HCT116 (cell line): ENCODE measurements at regions not wholly inside any gene's neighbourhood (a gene's known extent, or its start where the extent isn't known, plus 50 kb on each side); places are given as distances from the start of the nearest gene placed in this dataset.

Experiments used
- ATAC-seq: fragments of 200-7000 bp; cut with Tn5 transposase; 2 replicates; pipeline ENCODE4 v1.9.1; 2020; ENCODE audit warnings: mild to moderate bottlenecking, moderate library complexity
- BruUV-seq: library from RNA; stranded (reverse); fragments of 400-500 nt; replicated peaks from 2 replicates; lab custom pipeline; 2021; lab: Mats Ljungman, UMichigan
- CTCF ChIA-PET: fragments of 300-600 bp; sonication (Branson Sonifier 250); formaldehyde crosslinking; loops from one replicate; lab custom pipeline; 2021; ENCODE audit warnings: antibody characterized with exemption; lab: Charles Lee
- POLR2A ChIA-PET: fragments of 300-600, 350-600 bp; sonication (Branson Sonifier 250); formaldehyde crosslinking; loops from one replicate; lab custom pipeline; 2021; ENCODE audit warnings: antibody characterized with exemption; lab: Charles Lee
- RAD21 ChIA-PET, 2 experiments: fragments of 300-600 bp; sonication (Branson Sonifier 250); formaldehyde crosslinking; loops; one replicate each; lab custom pipeline; 2023; ENCODE audit warnings: low total read pairs in 2 of 2; ENCODE audit not compliant: uncharacterized antibody in 2 of 2, unreplicated experiment in 2 of 2, low non-redundant PET in 1 of 2; lab: Charles Lee
- DNase-seq: peaks from one replicate; pipeline ENCODE4 v3.0.0-alpha.2; 2010; ENCODE audit warnings: low read depth, low spot score
- H2AFZ ChIP-seq: fragments of 200-600 bp; shearing (Covaris generic), sonication (generic); 2 replicates; pipeline ENCODE4 v1.6.1; 2017; ENCODE audit warnings: low read depth, mixed run types, mixed read lengths, antibody characterized with exemption, low read length; ENCODE audit not compliant: poor library complexity, severe bottlenecking
- H3K27ac ChIP-seq: 2 replicates; pipeline ENCODE4 v1.5.1; 2012; ENCODE audit warnings: low read depth, low read length
- H3K27me3 ChIP-seq: fragments of 200-600 bp; sonication (generic); 2 replicates; pipeline ENCODE4 v1.6.1; 2016; ENCODE audit warnings: mixed run types, low read length, mixed read lengths; ENCODE audit not compliant: insufficient read depth
- H3K36me3 ChIP-seq, 2 experiments: fragments of 200-500 bp in 1 of 2; fragments of 200-600 bp in 1 of 2; sonication (Bioruptor generic) in 1 of 2; sonication (generic) in 1 of 2; 2 replicates each; pipeline versions ENCODE4 v1.5.1 to v1.6.1; 2014 to 2016; ENCODE audit warnings: low read length in 2 of 2, inconsistent platforms in 1 of 2, mixed read lengths in 1 of 2, mixed run types in 1 of 2; ENCODE audit not compliant: insufficient read depth in 2 of 2, control insufficient read depth in 1 of 2
- H3K4me1 ChIP-seq, 2 experiments: fragments of 200-600 bp in 1 of 2; sonication (generic) in 1 of 2; 2 replicates each; pipeline versions ENCODE4 v1.5.1 to v1.6.1; 2012 to 2017; ENCODE audit warnings: low read length in 2 of 2, inconsistent platforms in 1 of 2, mild to moderate bottlenecking in 1 of 2, mixed read lengths in 1 of 2, mixed run types in 1 of 2, moderate library complexity in 1 of 2; ENCODE audit not compliant: insufficient read depth in 2 of 2, control insufficient read depth in 1 of 2
- H3K4me2 ChIP-seq: fragments of 200-600 bp; sonication (generic); 2 replicates; pipeline ENCODE4 v1.6.1; 2017; ENCODE audit warnings: mixed run types, low read length, mixed read lengths
- H3K4me3 ChIP-seq, 2 experiments: fragments of 200-600 bp in 1 of 2; sonication (generic) in 1 of 2; replicated peaks in 1 of 2; 2 replicates each; pipeline ENCODE4 v1.5.1; 2011 to 2016; ENCODE audit warnings: low read length in 2 of 2, control low read depth in 1 of 2, low read depth in 1 of 2, mild to moderate bottlenecking in 1 of 2, mixed read lengths in 1 of 2, mixed run types in 1 of 2
- H3K79me2 ChIP-seq: fragments of 200-600 bp; sonication (generic); 2 replicates; pipeline ENCODE4 v1.6.1; 2017; ENCODE audit warnings: mild to moderate bottlenecking, mixed run types, low read length, moderate library complexity, mixed read lengths; ENCODE audit not compliant: insufficient read depth
- H3K9ac ChIP-seq: fragments of 200-600 bp; sonication (generic); 2 replicates; pipeline ENCODE4 v1.6.1; 2016; ENCODE audit warnings: low read length, mixed read lengths
- H3K9me2 ChIP-seq: fragments of 200-600 bp; sonication (generic), shearing (Covaris generic); 2 replicates; pipeline ENCODE4 v1.6.1; 2017; ENCODE audit warnings: mixed run types, mild to moderate bottlenecking, moderate library complexity; ENCODE audit not compliant: insufficient read depth
- H3K9me3 ChIP-seq, 2 experiments: fragments of 200-500 bp in 1 of 2; fragments of 200-600 bp in 1 of 2; sonication (Bioruptor generic) in 1 of 2; sonication (generic) in 1 of 2; 2 replicates each; pipeline ENCODE4 v1.6.1; 2014 to 2017; ENCODE audit warnings: low read length in 2 of 2, mixed read lengths in 2 of 2, inconsistent platforms in 1 of 2, low read depth in 1 of 2, mild to moderate bottlenecking in 1 of 2, mixed run types in 1 of 2, moderate library complexity in 1 of 2; ENCODE audit not compliant: control insufficient read depth in 1 of 2, insufficient read depth in 1 of 2
- H4K20me1 ChIP-seq: fragments of 200-600 bp; sonication (generic), shearing (Covaris generic); 2 replicates; pipeline ENCODE4 v1.6.1; 2017; ENCODE audit warnings: mixed run types, mild to moderate bottlenecking, moderate library complexity; ENCODE audit not compliant: insufficient read depth
- ATF3 ChIP-seq: IDR thresholded peaks from 2 replicates; pipeline ENCODE4 v1.6.1; 2012
- CBX3 ChIP-seq: IDR thresholded peaks from 2 replicates; pipeline ENCODE4 v1.6.1; 2012; ENCODE audit warnings: low read depth
- CEBPB ChIP-seq: IDR thresholded peaks from 2 replicates; pipeline ENCODE4 v1.6.1; 2012; ENCODE audit warnings: low read depth
- CTCF ChIP-seq, 3 experiments: fragments of 200-600 bp in 1 of 3; sonication (generic) in 1 of 3; IDR thresholded peaks in 2 of 3; conservative IDR thresholded peaks in 1 of 3; 2 replicates each; pipeline ENCODE4 v1.5.1; 2012 to 2017; ENCODE audit warnings: low read depth in 2 of 3, low read length in 2 of 3, antibody characterized with exemption in 1 of 3, borderline replicate concordance in 1 of 3, control low read depth in 1 of 3, mild to moderate bottlenecking in 1 of 3, mixed read lengths in 1 of 3, mixed run types in 1 of 3, moderate library complexity in 1 of 3; ENCODE audit not compliant: insufficient read depth in 1 of 3
- EZH2phosphoT487 ChIP-seq: fragments of 200-600 bp; IDR thresholded peaks from 2 replicates; pipeline ENCODE4 v1.6.1; 2018; ENCODE audit warnings: antibody characterized with exemption, borderline replicate concordance
- FOSL1 ChIP-seq: IDR thresholded peaks from 2 replicates; pipeline ENCODE4 v1.6.1; 2012; ENCODE audit warnings: low read depth
- JUND ChIP-seq: IDR thresholded peaks from 2 replicates; pipeline ENCODE4 v1.6.1; 2012
- MAX ChIP-seq: IDR thresholded peaks from 2 replicates; pipeline ENCODE4 v1.6.1; 2012
- REST ChIP-seq: IDR thresholded peaks from 2 replicates; pipeline ENCODE4 v1.6.1; 2012; ENCODE audit warnings: low read depth
- SIN3A ChIP-seq: IDR thresholded peaks from 2 replicates; pipeline ENCODE4 v1.6.1; 2012; ENCODE audit warnings: low read depth
- SRF ChIP-seq: IDR thresholded peaks from 2 replicates; pipeline ENCODE4 v1.6.1; 2012; ENCODE audit warnings: low read depth
- TCF7L2 ChIP-seq: IDR thresholded peaks from 2 replicates; pipeline ENCODE4 v1.7.0; 2011; ENCODE audit warnings: borderline replicate concordance, inconsistent platforms; ENCODE audit not compliant: insufficient read depth, insufficient read length; ENCODE audit errors: extremely low read depth
- YY1 ChIP-seq: IDR thresholded peaks from 2 replicates; pipeline ENCODE4 v1.6.1; 2011; ENCODE audit warnings: low read length, low read depth, moderate library complexity, mild to moderate bottlenecking; ENCODE audit not compliant: insufficient replicate concordance; ENCODE audit errors: extremely low read depth
- ZNF274 ChIP-seq: fragments of 200-500 bp; sonication (Bioruptor generic); IDR thresholded peaks from 2 replicates; pipeline ENCODE4 v1.6.1; 2014; ENCODE audit warnings: mild to moderate bottlenecking, low read depth, low read length, inconsistent platforms
- intact Hi-C: fragments of 100-400 bp; cut with micrococcal nuclease; formaldehyde crosslinking; loops from 2 replicates; pipeline ENCODE4 v1.10.0; 2022

- ATAC-seq, result no peak
- peaks cover 40% of the 10 kb centered on the region for H3K27me3 ChIP-seq
- intact Hi-C loops, result no loop called here
These were observed 111.3 kb upstream of the ERG start for GRCh38 chr21:38609580-38609979.

More at GRCh38 chr21:38609580-38609979, 111.3 kb upstream of the ERG start:
- H3K36me3 ChIP-seq, result no peaks in the 10 kb centered on the region
- H3K27ac ChIP-seq, result no peak overlapping the region
- H2AFZ ChIP-seq, result no peak overlapping the region
- no peak overlapping the region for H3K9ac ChIP-seq
- H3K4me1 ChIP-seq, result no peaks in the 10 kb centered on the region
- H3K79me2 ChIP-seq, result no peaks in the 10 kb centered on the region
- TF ChIP-seq SRF, result no peak
- no peak for TF ChIP-seq ATF3
- no peak for TF ChIP-seq TCF7L2
- no peak for TF ChIP-seq CBX3
- TF ChIP-seq REST, result no peak
- TF ChIP-seq CEBPB, result no peak
- TF ChIP-seq YY1, result no peak
- no peak for TF ChIP-seq CTCF (IDR thresholded peaks at IDR 0.05 in 2 of 3, conservative IDR thresholded peaks at IDR 0.05 in 1 of 3; ENCODE audit: borderline replicate concordance in 1 of 3, insufficient read depth in 1 of 3, low read depth in 2 of 3, low read length in 2 of 3)
- no peak for TF ChIP-seq SIN3A
- TF ChIP-seq EZH2phosphoT487, result no peak
- no peak for TF ChIP-seq ZNF274
- TF ChIP-seq JUND, result no peak
- no peak for TF ChIP-seq MAX
- TF ChIP-seq FOSL1, result no peak
- ChIA-PET POLR2A (no interaction called here), CTCF (no interaction called here), RAD21 (no interaction called here)
- no peak overlapping the region for H3K4me2 ChIP-seq
- no TSS peak for BruUV-seq
- no peaks in the 10 kb centered on the region for H3K9me2 ChIP-seq
- no peak overlapping the region for H3K4me3 ChIP-seq
- no peaks in the 10 kb centered on the region for H3K9me3 ChIP-seq
- DNase-seq, result no peak
- no peaks in the 10 kb centered on the region for H4K20me1 ChIP-seq
